ENCODE measurements at regions not wholly inside any gene's neighbourhood (a gene's known extent, or its start where the extent isn't known, plus 50 kb on each side); places are given as distances from the start of the nearest gene placed in this dataset.

DNA sequence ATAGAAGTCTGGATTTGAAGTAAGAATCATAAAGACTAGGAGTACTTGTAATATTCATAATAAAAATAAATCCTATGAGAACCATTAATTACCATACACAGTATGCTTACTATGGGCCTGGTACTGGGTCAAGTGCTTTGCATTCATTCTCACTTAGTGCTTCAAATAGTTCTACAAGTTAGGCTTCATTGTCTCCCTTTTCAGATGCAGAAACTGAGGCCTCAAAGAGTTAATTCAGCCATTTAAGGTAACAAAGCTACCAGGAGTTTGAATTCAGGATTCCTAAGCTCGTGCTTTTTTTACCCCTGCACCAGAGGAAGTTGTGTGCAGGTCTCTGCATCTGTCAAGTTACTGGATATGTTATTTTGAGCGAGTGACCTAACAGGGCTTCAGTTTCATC lies 1098.4 kb upstream of the EEF2KMT start:
- TF ChIP-seq EZH2 (IDR thresholded peaks at IDR 0.05; ENCODE audit: low read length, unreplicated experiment) (no peak), EZH2phosphoT487 (IDR thresholded peaks at IDR 0.05; ENCODE audit: borderline replicate concordance, low read length) (no peak)
- TF ChIP-seq, protein P1, sequence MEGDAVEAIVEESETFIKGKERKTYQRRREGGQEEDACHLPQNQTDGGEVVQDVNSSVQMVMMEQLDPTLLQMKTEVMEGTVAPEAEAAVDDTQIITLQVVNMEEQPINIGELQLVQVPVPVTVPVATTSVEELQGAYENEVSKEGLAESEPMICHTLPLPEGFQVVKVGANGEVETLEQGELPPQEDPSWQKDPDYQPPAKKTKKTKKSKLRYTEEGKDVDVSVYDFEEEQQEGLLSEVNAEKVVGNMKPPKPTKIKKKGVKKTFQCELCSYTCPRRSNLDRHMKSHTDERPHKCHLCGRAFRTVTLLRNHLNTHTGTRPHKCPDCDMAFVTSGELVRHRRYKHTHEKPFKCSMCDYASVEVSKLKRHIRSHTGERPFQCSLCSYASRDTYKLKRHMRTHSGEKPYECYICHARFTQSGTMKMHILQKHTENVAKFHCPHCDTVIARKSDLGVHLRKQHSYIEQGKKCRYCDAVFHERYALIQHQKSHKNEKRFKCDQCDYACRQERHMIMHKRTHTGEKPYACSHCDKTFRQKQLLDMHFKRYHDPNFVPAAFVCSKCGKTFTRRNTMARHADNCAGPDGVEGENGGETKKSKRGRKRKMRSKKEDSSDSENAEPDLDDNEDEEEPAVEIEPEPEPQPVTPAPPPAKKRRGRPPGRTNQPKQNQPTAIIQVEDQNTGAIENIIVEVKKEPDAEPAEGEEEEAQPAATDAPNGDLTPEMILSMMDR (conservative IDR thresholded peaks at IDR 0.05; ENCODE audit: low read depth, low read length), result no peak
